ENCODE measurements at regions not wholly inside any gene's neighbourhood (a gene's known extent, or its start where the extent isn't known, plus 50 kb on each side); places are given as distances from the start of the nearest gene placed in this dataset.
"Not testable (repeated sequence)": the region's sequence is repeated elsewhere in the genome, so short reads cannot be mapped to it uniquely, and the experiment has no call there.

- no peak for DNase-seq (ENCODE audit: low spot score)
Measured at GRCh38 chr19:20388706-20389225, 176.8 kb downstream of the ZNF737 start.

GRCh38 chr19:20385061-20385460 is 180.5 kb downstream of the ZNF737 start:
- DNase-seq (ENCODE audit: low spot score), result no peak

- DNase-seq (ENCODE audit: low spot score), result no peak
Measured at GRCh38 chr19:20371911-20372310, 193.7 kb downstream of the ZNF737 start.

- not testable (repeated sequence) for DNase-seq (ENCODE audit: low spot score)
Measured at GRCh38 chr19:20371304-20371703, 194.3 kb downstream of the ZNF737 start.

GRCh38 chr19:20367811-20368294 is 197.7 kb downstream of the ZNF737 start:
- no peak for DNase-seq (ENCODE audit: low spot score)

- DNase-seq (ENCODE audit: low spot score), result no peak
Measured at GRCh38 chr19:20365146-20365545, 198.1 kb downstream of the ZNF486 start.

GRCh38 chr19:20359933-20360720 is 193.1 kb downstream of the ZNF486 start:
- DNase-seq (ENCODE audit: low spot score), result no peak

GRCh38 chr19:20358841-20359465 is 191.9 kb downstream of the ZNF486 start:
- not testable (repeated sequence) for DNase-seq (ENCODE audit: low spot score)

- DNase-seq (ENCODE audit: low spot score), result no peak
Measured at GRCh38 chr19:20357921-20358320, 190.9 kb downstream of the ZNF486 start.

- DNase-seq (ENCODE audit: low spot score), result no peak
Measured at GRCh38 chr19:20351244-20351643, 184.2 kb downstream of the ZNF486 start.

GRCh38 chr19:20349206-20349605 is 182.2 kb downstream of the ZNF486 start:
- no peak for DNase-seq (ENCODE audit: low spot score)

GRCh38 chr19:20339444-20339843 is 172.4 kb downstream of the ZNF486 start:
- DNase-seq (ENCODE audit: low spot score), result no peak

- no peak for DNase-seq (ENCODE audit: low spot score)
Measured at GRCh38 chr19:20334760-20335159, 167.7 kb downstream of the ZNF486 start.

GRCh38 chr19:20333508-20333907 is 166.5 kb downstream of the ZNF486 start:
- DNase-seq (ENCODE audit: low spot score), result no peak

GRCh38 chr19:20325151-20325550 is 158.1 kb downstream of the ZNF486 start:
- DNase-seq (ENCODE audit: low spot score), result no peak

- no peak for DNase-seq (ENCODE audit: low spot score)
Measured at GRCh38 chr19:20321139-20321763, 154.2 kb downstream of the ZNF486 start.

- no peak for DNase-seq (ENCODE audit: low spot score)
Measured at GRCh38 chr19:20320191-20320590, 153.2 kb downstream of the ZNF486 start.

GRCh38 chr19:20318616-20319015 is 151.6 kb downstream of the ZNF486 start:
- no peak for DNase-seq (ENCODE audit: low spot score)

GRCh38 chr19:20315543-20315942 is 148.5 kb downstream of the ZNF486 start:
- no peak for DNase-seq (ENCODE audit: low spot score)

GRCh38 chr19:20313894-20314293 is 146.9 kb downstream of the ZNF486 start:
- no peak for DNase-seq (ENCODE audit: low spot score)

GRCh38 chr19:20307127-20307526 is 140.1 kb downstream of the ZNF486 start:
- DNase-seq (ENCODE audit: low spot score), result no peak

GRCh38 chr19:20296314-20296713 is 129.3 kb downstream of the ZNF486 start:
- DNase-seq (ENCODE audit: low spot score), result not testable (repeated sequence)

GRCh38 chr19:20294181-20294580 is 127.2 kb downstream of the ZNF486 start:
- no peak for DNase-seq (ENCODE audit: low spot score)
